GM19455 (cell line): ENCODE measurements at regions not wholly inside any gene's neighbourhood (a gene's known extent, or its start where the extent isn't known, plus 50 kb on each side); places are given as distances from the start of the nearest gene placed in this dataset.
"Not testable (repeated sequence)": the region's sequence is repeated elsewhere in the genome, so short reads cannot be mapped to it uniquely, and the experiment has no call there.

Source experiments
- ATAC-seq: cut with Tn5 transposase; IDR thresholded peaks from one replicate; pipeline ENCODE4 v1.9.1; 2021; ENCODE audit not compliant: unreplicated experiment

DNA sequence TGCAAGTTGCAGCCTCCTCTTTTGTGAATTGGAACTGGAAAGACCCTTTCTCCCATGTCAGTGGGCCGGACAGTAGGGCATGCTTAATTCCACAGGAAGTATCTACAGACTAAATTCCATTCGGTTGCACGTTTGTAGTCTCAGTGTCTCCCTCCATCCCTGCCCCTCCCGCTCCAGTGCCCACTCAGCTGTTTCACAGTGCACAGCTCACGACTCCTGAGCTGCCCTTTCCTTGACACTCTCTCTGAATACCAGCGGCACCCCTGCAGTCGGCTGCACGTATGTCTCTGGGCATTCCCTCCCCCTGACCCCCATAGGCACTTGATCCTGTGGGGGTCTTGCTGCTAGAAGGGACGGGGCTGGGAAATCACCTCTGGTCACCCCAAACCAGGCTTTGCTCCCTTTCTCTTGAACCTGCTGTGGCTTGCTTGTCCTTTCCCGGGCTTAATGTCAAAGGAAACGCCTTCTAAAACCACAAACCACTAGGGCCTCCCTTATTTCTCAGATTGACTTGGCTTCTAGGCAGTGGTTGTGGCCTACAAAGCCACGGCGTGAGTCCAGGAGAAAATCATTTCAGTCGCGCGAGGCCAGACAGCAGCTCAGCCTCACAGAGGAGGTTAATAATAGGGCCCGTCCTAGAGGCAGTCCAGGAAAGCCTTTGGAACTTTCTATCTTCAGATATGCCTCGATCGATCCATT, 365.3 kb upstream of the PROX1 start:
- ATAC-seq = peak; percentile 68

DNA sequence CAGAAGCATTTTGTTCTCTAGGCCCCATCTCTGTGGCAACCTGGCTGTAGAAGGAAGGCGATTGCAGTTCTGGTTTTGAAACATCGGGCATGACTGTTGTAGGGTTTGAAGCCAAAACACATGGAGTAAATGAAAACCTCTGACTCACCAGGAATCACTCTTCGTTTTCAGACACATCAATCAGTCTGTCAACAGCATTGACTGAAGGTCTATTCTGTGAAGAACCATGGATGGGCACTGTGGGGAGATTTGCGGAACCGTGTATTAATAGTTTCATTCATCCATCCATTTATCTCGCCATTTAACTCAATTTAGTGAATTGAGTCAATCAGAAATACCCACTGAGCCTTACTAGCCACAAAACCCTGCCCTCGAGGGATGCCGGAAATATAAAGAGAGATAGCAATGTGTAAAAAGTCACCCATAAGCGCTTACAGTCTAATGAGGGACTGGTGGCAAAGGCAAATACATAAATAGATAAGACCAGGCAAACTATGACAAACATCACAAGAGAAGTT, 364.6 kb upstream of the PROX1 start:
- ATAC-seq = peak; percentile 19

DNA sequence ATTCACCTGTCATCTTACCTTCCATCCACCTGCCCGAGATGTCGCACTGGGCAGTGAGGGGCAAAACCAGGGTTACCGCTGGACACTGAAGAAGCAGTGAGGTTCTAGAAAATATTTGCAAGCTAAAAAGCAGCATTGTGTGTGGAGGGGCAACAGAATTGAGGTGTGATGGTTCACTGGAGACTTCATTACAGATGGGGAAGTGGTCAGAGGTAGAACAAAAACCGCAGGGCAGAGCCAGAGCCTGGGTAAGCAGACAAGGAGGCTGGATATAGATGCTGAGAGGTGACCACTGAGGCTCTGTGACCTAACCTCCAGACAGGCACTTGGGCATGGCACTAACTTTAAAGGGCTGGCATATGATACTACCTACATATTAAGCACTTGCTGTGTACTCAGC, 363.9 kb upstream of the PROX1 start:
- no peak for ATAC-seq

DNA sequence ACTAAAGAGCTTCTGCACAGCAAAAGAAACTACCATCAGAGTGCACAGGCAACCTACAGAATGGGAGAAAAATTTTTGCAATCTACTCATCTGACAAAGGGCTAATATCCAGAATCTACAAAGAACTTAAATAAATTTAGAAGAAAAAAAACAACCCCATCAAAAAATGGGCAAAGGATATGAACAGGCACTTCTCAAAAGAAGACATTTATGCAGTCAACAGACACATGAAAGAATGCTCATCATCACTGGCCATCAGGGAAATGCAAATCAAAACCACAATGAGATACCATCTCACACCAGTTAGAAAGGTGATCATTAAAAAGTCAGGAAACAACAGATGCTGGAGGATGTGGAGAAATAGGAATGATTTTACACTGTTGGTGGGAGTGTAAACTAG, 351.0 kb upstream of the PROX1 start:
- ATAC-seq = not testable (repeated sequence)

DNA sequence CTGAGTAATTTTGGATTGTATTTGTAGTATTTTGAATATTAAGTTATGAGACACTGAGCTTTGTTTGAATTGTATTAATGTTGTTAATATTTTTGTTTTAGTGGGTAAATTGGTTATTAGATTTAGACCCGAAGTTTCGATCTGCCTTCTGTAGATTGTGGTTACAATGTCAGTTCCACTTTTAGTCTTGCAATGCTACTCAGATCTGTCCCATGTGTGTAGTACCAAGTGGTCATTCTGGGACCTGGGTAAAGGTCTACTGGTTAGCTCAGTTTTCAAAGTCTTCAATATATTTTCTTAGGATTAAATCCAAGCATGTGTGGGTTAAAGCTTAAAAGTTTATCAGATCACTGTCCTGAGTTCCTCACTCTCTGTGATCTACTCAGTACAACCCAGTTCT, 346.5 kb upstream of the PROX1 start:
- no peak for ATAC-seq

DNA sequence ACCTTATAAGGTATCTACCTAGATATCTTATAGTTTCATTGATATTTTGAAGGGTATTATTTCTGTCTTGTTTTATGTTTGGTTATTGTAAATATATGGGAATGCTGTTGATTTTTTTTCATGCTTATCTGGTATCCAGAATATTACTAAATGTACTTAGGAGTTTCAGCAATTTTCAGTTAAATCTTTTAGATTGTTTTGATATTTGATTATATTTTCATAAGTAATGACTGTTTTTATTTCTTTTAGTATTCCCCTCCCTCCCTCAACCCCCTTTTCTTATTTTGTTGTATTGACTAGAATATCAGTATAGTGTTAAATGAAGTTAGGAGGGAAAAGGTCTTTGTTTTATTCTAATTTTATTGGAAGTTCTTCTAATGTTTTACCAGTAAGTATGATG, 344.4 kb upstream of the PROX1 start:
- ATAC-seq = no peak

DNA sequence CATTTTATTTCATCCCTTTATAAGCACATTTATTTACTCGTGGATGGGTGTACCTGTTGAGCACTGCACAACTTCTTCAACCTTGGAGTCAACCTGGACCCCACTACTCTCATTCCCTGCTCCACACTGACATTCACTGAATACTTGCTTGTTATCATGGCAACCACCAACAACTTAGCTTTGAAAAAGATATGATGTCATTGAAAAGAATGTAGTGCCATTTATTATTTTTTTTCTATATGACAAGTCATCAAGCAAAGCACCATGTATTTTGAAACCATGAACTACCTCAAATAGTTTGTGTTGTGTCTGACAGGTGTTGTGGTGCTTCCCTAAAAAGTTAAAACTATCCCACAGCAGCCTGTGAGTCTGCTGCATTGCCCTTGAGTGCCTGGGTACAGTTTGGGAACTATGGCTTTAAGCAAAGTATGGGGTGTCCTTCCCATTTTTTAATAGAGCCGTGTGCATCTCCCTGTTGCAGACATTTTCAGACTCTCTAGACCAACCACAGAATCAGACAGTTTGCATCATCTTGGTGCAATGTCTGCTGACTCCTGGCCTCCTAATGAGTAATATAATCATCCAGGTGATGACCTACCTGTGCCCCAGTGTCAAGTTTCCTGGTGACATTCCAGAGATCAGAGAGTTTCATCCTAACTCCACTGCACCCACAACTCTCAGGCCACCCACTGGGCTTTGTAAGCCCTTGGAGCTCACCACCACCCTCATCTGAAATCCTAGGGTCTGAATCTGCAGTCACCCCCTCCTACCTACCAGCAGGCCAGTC, 339.7 kb upstream of the PROX1 start:
- no peak for ATAC-seq

DNA sequence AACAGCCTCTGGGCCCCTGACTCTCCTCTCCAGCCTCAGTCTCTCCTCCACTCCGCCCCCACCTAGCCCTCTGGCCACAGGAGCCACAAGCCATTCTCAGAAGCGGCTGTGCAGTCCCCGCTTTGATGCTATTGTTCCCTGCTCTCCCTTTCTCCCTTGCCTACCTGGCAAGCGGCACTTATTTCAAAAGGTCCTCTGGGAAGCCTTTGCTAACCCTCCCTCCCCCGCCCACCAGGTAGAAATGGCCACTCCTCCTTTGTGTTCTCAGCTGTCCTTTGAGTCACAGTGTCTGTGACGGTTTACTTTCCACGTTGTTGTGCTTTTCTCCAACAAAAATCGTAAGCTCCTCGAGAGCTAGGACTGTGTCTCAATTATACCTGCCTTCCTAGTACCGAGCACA, 338.4 kb upstream of the PROX1 start:
- ATAC-seq = no peak

DNA sequence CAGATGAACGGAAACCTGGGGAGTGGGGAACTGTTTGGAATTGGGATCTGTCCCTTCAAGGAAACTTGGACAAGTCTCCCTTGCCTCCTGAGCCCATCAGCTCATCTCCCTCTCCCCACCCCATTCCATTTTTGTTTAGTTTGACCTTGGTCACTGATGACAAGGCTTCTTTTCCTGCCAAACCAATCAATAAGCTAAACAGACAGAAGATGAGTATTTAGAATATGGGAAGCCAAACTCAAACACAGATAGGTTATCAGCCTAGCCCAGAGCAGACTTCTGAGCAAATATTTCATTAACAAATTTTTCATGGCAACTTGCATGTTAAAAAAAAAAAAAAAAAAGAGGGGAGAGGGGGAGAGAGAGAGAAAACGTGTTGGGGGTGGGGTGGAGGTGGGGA, 337.2 kb upstream of the PROX1 start:
- ATAC-seq = no peak

DNA sequence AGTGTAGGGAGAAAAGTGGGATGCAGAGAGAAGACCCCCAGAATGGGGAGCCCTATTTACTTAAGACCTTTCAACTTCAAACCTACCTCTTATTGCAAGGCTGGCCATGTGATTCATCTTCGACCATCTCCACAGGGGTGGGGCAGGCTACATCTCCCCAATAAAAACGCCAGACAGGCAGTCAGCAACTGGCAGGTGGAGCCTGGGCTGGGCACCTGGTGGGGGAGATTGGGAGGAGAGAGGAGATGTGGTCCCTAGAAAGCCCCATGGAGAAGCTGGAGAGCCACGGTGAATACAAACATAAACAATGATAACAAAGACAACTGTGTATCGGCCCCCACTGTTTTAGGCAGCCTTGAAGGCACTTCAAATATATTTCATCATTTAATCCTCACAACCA, 336.7 kb upstream of the PROX1 start:
- ATAC-seq = no peak

DNA sequence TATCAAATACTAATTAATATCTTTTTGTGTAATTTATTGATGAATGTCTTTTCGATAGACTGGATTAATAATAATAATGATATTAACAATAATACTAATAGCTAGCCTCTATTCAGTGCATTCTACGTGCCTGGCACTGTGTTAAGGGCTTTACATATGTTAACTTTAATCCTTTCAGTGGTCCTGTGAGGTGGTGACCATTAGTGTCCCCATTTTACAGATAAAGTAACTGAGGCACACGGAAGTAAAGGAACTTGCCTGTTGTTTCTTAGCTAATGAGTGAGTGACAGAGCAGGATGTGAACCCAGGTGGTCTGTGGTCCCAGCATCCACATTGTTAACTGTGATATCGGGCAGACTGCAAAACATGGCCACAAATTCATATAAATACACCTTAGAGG, 335.7 kb upstream of the PROX1 start:
- no peak for ATAC-seq

DNA sequence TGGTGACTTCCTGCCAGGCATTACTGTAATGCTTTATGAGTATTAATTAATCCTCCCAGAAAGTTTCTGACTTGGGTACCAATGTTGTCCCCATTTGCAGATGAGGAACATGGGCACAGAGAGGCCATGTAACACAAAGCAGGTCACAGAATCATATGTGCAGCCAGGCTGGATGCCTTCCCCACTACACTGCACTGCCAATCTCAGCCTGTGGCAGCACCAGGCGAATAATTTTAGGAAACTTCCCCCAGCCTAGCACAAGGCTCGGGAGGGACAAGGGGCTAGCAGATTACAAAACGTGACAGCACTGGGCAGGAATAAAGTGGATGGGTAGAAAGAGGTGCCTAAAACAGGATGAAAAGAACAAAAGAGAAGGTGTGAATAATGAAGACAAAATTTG, 331.7 kb upstream of the PROX1 start:
- no peak for ATAC-seq

DNA sequence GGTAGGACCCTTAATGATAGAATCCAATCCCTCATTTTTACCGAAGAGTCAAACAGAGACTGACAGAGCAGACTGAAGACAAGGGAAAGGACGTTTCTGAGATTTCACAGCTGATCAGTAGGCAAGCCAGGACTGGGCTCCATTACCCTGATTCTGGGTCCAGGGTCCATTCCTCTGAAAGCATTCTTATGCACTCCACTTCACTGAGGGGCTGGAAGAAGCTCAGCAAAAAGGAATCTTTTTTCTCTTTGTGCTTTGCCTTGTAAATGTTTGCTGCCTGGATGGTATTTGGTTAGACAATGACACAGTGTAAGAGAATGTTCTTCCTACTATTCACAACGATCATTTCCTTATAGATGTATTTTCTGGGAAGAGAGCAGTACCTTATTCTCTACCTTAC, 331.3 kb upstream of the PROX1 start:
- ATAC-seq = no peak

DNA sequence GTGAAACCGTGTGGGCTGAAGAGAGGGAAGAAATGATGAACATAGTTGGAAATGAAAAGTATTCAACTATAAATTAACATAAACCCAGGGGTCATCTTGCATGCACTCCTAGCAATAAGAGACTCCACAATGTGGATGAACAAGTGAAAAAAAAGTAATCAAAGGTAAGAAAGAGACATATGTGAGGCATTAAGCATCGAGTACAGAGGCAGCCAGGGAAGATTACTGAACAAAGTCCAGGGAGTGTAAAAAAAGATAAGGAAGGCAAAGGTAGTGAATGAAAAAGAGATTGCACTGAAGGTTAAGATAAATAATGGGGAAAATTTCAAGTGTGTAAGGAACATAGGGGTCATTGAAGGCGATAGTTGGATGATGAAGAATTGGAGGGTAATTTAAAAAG, 330.8 kb upstream of the PROX1 start:
- no peak for ATAC-seq

DNA sequence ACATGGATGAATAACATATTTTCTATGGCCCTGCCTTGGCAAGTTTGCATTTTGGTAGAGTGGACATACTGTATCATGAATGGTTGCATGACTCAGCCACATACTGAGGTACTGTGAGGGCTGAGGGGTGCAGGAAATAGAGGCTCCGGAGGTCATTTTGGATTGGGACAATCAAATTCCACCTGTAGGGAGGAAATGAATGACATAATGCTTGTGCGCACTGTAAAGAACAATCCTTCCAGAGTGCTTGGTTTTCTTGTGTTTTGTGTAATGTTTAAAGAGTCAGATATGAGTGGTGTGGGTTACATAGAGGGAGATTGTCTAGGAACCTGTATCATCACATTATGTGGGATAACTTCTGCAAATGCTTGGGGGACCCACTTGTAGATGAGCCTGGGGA, 329.9 kb upstream of the PROX1 start:
- no peak for ATAC-seq

DNA sequence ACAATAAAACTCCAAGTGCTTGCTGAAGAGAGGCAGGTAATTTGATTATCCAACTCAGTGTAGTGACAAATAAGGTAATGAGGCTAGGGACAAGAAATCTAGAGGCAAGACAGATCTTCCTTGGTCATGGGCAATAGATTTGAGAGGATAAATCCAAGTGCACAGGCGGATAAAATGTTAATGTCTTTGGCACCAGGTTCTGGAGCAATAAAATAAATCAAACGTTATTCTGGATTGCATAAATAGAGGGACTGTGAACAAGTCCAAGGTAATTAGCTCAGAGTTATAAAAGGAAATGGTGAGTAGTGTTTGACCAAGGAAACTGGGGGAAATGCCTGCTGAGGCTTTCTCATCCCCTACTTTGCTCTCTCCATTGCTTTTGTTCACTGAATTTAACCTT, 329.3 kb upstream of the PROX1 start:
- ATAC-seq = no peak

DNA sequence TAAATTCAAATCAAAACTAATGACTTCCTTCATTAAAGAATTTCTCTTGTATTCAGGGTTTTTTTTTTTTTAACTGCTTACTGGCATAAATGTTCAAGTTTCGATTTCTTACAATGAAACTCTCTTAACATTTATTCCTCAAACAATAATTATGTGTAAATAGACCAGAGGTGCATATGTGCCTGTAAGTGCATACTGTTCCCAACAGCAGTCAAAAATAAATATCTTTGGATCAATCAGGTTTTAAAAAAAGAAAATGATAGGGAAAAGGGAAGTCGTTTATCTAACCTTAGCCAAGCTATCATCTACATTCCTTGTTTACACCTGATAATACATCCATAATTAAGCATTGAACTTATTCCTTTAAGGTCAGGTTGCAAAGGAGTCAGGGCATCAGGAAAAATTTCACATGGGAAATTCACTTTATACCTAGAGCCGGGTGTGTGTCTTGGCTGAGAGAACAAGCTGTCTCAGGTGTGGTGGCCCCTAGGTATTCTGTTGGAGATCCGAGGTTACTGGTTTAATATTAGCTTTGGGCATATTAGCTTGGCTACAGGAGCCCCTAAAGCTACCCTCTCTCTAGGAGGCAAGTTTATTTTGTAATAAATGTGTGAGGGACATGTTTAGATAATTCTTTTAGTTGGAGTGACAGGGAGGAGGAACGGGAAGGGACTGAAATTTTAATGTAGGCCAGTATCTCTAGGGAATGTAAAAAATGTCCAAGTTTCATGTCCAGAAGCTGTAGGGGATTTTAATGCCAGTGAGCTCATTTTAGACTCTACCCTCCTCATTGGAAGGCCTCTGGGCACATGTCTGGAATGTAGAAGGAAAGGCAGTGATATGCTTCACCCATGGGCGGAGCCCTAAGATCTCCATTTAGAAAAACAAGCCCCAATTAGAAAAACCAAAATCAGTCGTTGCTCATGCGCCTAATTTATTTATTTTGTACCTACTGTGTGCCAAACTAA, 327.9 kb upstream of the PROX1 start:
- ATAC-seq = no peak

DNA sequence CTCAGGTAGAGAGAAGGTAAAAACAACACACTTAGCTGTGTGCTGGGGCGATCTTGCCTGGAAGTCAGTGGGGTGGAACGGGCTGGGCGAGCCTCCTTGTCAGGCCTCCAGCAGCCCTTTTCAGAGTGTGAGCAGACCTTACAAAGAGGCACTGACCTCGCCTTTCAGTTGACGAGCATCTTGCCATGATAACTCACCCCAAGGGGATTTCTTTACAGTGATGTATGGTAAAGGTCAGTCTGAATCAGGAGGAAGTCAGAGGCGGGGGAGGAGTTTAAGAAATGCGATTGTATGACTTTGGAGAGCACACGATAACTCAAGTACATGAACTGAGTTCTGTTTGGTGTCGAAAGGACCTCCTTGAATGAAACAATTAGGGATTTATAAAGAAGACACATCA, 326.5 kb upstream of the PROX1 start:
- no peak for ATAC-seq

DNA sequence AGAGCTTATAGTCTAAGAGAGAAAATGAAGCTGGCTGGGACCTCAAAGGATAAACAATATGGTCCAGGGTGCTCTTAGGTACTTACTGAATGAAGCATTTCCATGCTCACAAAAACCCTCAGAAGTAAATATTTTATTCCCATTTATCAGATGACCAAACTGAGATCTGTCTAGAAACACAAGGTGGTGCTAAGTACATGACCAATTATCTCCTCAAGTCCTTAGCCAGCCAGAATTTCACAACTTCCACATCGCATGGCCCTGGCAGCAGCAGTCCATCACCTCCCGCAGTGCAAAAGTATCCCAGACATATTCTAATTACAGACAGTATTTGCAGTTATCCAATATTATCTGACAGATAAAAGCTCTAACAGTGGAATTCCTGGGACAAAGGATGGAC, 321.7 kb upstream of the PROX1 start:
- no peak for ATAC-seq

DNA sequence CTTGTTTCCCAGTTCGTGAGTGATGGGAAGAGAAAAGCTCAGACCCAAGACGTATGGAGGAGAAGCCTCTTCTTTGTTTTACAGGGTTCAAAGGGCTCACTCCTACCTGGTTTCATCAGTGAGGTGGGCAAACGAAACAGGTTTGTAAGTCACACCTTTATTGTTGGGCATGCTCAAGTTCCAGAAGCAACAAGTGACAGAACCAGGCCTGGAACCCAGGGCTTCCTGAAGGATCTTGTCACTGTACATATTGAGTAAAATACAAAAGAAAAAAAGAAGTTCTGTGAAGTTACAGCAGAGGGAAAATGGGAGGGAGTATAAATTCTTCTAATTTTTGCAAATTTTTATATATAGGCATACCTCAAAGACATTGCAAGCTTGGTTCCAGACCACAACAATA, 320.9 kb upstream of the PROX1 start:
- no peak for ATAC-seq

DNA sequence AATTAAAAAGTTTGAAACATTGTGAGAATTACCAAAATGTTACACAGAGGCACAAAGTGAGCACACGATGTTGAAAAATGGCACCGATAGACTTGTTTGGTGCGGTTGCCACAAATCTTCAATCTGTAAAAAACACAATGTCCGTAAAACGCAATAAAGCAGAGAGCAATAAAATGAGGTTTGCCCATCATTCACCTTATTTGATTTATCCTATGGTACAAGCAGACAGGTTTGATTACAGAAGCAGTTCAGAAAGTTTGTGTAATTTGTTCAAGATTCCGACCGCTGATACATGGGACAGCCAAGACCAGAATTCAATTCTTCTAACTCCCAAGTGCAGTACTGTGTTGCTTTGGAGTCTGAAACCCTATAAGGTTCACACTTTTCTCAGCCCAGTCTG, 318.3 kb upstream of the PROX1 start:
- no peak for ATAC-seq
